Transverse colon (tissue), 4 donors: ENCODE measurements at regions not wholly inside any gene's neighbourhood (a gene's known extent, or its start where the extent isn't known, plus 50 kb on each side); places are given as distances from the start of the nearest gene placed in this dataset.

ENCODE experiments used
- CTCF ChIP-seq, 5 experiments: fragments of 200-600 bp in 3 of 5; fragments of 450-650 bp in 2 of 5; sonication (generic) in 3 of 5; IDR thresholded peaks; 1 replicate in 2 of 5; 2 replicates in 3 of 5; pipeline ENCODE4 v1.5.1; 2016 to 2017; ENCODE audit warnings: antibody characterized with exemption in 5 of 5, inconsistent platforms in 3 of 5, mild to moderate bottlenecking in 2 of 5, moderate library complexity in 1 of 5
- EP300 ChIP-seq: sonication (generic); formaldehyde crosslinking; IDR thresholded peaks from one replicate; pipeline ENCODE4 v1.6.1; 2017; ENCODE audit warnings: antibody characterized with exemption, low read depth
- POLR2A ChIP-seq: fragments of 450-650 bp; IDR thresholded peaks from one replicate; pipeline ENCODE4 v1.6.1; 2016; ENCODE audit warnings: antibody characterized with exemption, mild to moderate bottlenecking, moderate library complexity
- POLR2AphosphoS5 ChIP-seq, 3 donors: sonication (generic); formaldehyde crosslinking; IDR thresholded peaks; one replicate each; pipeline ENCODE4 v1.6.1; 2016; ENCODE audit warnings: antibody characterized with exemption in 3 of 3

- TF ChIP-seq CTCF (IDR thresholded peaks at IDR 0.05) = no peak
- TF ChIP-seq POLR2A = no peak
- no peak for TF ChIP-seq EP300
- peak in 1 of 3 donors; percentile 44 for TF ChIP-seq POLR2AphosphoS5 (IDR thresholded peaks at IDR 0.05)
Measured at GRCh38 chr2:224638301-224638823, 53.2 kb upstream of the CUL3 start.
